GM12865 (cell line): ENCODE measurements at regions not wholly inside any gene's neighbourhood (a gene's known extent, or its start where the extent isn't known, plus 50 kb on each side); places are given as distances from the start of the nearest gene placed in this dataset.
A peak's percentile ranks its signal among the peaks of the same experiment; 100 is the strongest.

Source experiments
- DNase-seq: peaks from one replicate; pipeline ENCODE4 v3.0.0; 2010; ENCODE audit warnings: low read depth
- H3K4me3 ChIP-seq: 2 replicates; pipeline ENCODE4 v1.5.1; 2011; ENCODE audit warnings: mild to moderate bottlenecking, low read depth, low read length, control low read depth
- TF ChIP-seq, protein P1 (sequence below): IDR thresholded peaks from 2 replicates; pipeline ENCODE4 v1.5.1; 2011; ENCODE audit warnings: low read length, control low read depth, low read depth, inconsistent platforms; ENCODE audit not compliant: insufficient read depth; ENCODE audit errors: missing control alignments

DNA sequence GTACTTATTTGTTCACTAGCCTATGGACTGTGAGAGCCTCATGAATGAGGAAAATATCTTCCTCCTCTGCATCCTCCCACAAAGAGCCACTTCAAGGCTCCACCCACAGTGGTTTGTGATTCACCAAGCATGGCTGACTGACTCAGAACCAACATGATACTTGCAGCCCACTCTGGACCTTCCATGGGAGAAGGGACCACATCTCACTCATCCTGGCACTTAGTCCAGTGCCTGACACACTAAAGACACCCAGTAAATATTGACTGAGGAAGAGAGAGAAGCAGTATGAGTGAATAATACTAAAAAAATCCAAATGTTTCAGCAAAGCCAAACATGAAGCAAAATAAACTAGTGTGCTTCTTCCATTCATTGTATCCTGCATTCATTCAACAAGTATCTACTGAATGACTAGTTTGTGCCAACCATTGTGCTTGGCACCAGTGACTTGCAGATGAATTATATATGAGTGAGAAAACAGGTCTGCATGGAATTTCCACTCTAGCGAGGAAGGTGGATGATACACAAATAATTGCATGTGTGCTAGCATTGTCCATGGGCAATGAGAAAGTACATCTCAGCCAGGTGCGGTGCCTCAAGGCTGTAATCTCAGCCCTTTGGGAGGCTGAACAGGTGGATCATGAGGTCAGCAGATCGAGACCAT lies 54.9 kb upstream of the BLID start:
- H3K4me3 ChIP-seq: no peak overlapping the region
- TF ChIP-seq, protein P1, sequence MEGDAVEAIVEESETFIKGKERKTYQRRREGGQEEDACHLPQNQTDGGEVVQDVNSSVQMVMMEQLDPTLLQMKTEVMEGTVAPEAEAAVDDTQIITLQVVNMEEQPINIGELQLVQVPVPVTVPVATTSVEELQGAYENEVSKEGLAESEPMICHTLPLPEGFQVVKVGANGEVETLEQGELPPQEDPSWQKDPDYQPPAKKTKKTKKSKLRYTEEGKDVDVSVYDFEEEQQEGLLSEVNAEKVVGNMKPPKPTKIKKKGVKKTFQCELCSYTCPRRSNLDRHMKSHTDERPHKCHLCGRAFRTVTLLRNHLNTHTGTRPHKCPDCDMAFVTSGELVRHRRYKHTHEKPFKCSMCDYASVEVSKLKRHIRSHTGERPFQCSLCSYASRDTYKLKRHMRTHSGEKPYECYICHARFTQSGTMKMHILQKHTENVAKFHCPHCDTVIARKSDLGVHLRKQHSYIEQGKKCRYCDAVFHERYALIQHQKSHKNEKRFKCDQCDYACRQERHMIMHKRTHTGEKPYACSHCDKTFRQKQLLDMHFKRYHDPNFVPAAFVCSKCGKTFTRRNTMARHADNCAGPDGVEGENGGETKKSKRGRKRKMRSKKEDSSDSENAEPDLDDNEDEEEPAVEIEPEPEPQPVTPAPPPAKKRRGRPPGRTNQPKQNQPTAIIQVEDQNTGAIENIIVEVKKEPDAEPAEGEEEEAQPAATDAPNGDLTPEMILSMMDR: no peak
- DNase-seq: no peak

DNA sequence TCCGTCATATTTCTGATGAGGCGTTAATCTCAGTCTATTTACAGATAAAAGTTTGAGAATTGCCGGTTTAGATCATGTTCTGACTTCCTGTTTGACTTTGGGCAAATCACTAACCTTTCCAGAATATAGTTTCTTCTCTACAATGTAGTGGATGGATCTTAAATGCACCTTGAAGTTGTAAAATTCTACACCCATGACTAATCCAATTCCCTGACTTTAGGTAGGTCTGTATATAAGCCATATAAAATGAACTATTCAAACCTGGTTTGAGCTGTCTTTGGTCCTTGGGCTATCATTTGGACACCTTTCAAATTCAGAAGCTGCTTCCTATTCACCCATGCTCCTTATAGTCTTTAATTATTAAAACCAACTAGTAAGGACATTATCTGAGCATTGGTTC lies 52.2 kb upstream of the BLID start:
- H3K4me3 ChIP-seq: no peak overlapping the region
- TF ChIP-seq, protein P1: no peak

DNA sequence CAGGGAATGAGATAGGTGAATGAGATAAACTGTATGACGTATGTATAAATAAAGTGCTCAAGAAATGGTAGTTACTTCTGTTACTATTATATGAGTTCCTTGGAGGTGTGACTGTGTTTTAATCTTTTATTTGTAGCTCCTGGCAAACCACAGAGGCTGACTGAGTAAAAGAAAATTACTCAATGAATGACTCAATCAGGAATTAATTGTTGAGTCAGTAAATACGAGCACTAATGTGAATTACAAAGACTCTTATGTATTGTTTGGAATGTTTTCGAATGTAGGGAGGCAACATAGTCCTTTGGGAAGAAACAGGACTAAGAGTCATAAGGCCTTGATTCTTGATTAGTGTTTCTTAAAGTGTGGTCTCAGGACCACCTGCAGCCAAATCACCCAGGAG lies 51.1 kb upstream of the BLID start:
- TF ChIP-seq, protein P1: no peak
- H3K4me3 ChIP-seq: no peak overlapping the region
- no peak for DNase-seq

More for the DNA sequence above, 52.2 kb upstream of the BLID start:
- no peak for DNase-seq

DNA sequence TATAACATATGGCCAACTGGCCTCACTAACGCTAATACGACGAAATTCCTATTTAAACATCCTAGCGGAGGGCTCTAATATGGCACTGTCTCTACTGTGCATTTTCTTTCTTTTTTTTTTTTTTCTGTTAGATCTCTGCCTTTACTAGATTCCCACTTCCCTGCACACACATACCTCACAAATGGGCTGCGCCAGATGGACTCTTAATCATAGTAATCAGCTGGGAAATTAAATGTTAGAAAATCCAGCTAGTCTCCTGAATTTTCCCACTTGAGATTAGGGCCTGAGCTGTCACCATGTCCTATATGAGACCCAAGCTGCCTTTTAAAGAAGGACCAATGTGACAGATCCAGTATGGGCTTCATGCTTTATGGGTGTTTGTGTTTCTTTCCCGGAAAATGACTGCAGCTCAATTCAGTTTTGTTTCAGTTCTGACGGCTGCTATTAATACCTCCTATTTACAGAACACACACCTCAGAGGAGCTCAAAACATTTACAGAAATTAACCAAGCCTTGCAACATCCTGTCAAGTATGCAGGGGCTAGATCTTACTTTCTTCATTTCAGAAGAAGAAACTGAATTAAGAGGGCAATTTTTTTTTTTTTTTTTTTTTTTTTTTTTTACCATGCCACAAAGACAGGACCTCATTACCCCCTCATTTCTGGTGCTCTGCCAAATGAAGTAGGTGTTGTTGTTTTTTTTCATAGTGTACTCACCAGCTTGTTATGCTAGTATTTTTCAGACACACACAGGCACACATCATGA lies 49.8 kb upstream of the BLID start:
- TF ChIP-seq, protein P1: no peak

More for the DNA sequence above, 49.8 kb upstream of the BLID start:
- DNase-seq: peak; percentile 2
- H3K4me3 ChIP-seq: no peak overlapping the region
